Astrocyte (in vitro differentiated cells and primary cell): ENCODE measurements at regions not wholly inside any gene's neighbourhood (a gene's known extent, or its start where the extent isn't known, plus 50 kb on each side); places are given as distances from the start of the nearest gene placed in this dataset.

ENCODE experiments used
- DNase-seq: peaks from one replicate; pipeline ENCODE4 v3.0.0-alpha.2; 2010; ENCODE audit warnings: low read depth
- FAIRE-seq: peaks from 2 replicates; lab custom pipeline; 2011; peaks lifted over from hg19 to GRCh38; lab: Jason Lieb, UNC
- H2AFZ ChIP-seq: 2 replicates; pipeline ENCODE4 v1.6.0; 2012; ENCODE audit warnings: low read depth, low read length, inconsistent platforms
- H3K27ac ChIP-seq: 2 replicates; pipeline ENCODE4 v1.5.1; 2011; ENCODE audit warnings: low read depth, low read length, inconsistent platforms
- H3K27me3 ChIP-seq: 2 replicates; pipeline ENCODE4 v1.6.0; 2011; ENCODE audit warnings: low read length, inconsistent platforms; ENCODE audit not compliant: insufficient read depth
- H3K36me3 ChIP-seq: 2 replicates; pipeline ENCODE4 v1.5.1; 2011; ENCODE audit warnings: low read length, inconsistent platforms; ENCODE audit not compliant: insufficient read depth
- H3K4me1 ChIP-seq: 2 replicates; pipeline ENCODE4 v1.5.1; 2011; ENCODE audit warnings: low read length, inconsistent platforms; ENCODE audit not compliant: insufficient read depth
- H3K4me2 ChIP-seq: 2 replicates; pipeline ENCODE4 v1.6.0; 2012; ENCODE audit warnings: low read length, inconsistent platforms
- H3K4me3 ChIP-seq: 2 replicates; pipeline ENCODE4 v1.5.1; 2011; ENCODE audit warnings: low read depth, mild to moderate bottlenecking, low read length, inconsistent platforms; ENCODE audit not compliant: insufficient read depth
- H3K79me2 ChIP-seq: 2 replicates; pipeline ENCODE4 v1.6.0; 2012; ENCODE audit warnings: mild to moderate bottlenecking, low read length, inconsistent platforms; ENCODE audit not compliant: insufficient read depth
- H3K9ac ChIP-seq: 2 replicates; pipeline ENCODE4 v1.6.0; 2012; ENCODE audit warnings: mild to moderate bottlenecking, low read length, inconsistent platforms
- H3K9me3 ChIP-seq: 2 replicates; pipeline ENCODE4 v1.5.1; 2012; ENCODE audit warnings: low read depth, mild to moderate bottlenecking, low read length, inconsistent platforms; ENCODE audit not compliant: insufficient read depth
- H4K20me1 ChIP-seq: 2 replicates; pipeline ENCODE4 v1.6.0; 2012; ENCODE audit warnings: low read length, inconsistent platforms; ENCODE audit not compliant: insufficient read depth
- H3K27ac Mint-ChIP-seq: one replicate; pipeline ENCODE4 v1.8.0; 2021; ENCODE audit warnings: mild to moderate bottlenecking, mixed read lengths; ENCODE audit not compliant: unreplicated experiment
- H3K27me3 Mint-ChIP-seq: one replicate; pipeline ENCODE4 v1.8.0; 2021; ENCODE audit warnings: low read depth, mixed read lengths; ENCODE audit not compliant: unreplicated experiment
- H3K36me3 Mint-ChIP-seq: one replicate; pipeline ENCODE4 v1.8.0; 2021; ENCODE audit warnings: low read depth, mixed read lengths; ENCODE audit not compliant: unreplicated experiment
- H3K4me1 Mint-ChIP-seq: one replicate; pipeline ENCODE4 v1.8.0; 2021; ENCODE audit warnings: low read depth, mixed read lengths; ENCODE audit not compliant: unreplicated experiment
- H3K4me3 Mint-ChIP-seq: one replicate; pipeline ENCODE4 v1.8.0; 2021; ENCODE audit warnings: mild to moderate bottlenecking, moderate library complexity, mixed read lengths; ENCODE audit not compliant: unreplicated experiment
- H3K9me3 Mint-ChIP-seq: one replicate; pipeline ENCODE4 v1.8.0; 2021; ENCODE audit warnings: mild to moderate bottlenecking, mixed read lengths; ENCODE audit not compliant: unreplicated experiment
- CTCF ChIP-seq: IDR thresholded peaks from 2 replicates; pipeline ENCODE4 v1.5.1; 2011; ENCODE audit warnings: low read depth, mild to moderate bottlenecking, inconsistent platforms, low read length, moderate library complexity; ENCODE audit not compliant: insufficient read depth
- EZH2 ChIP-seq: IDR thresholded peaks from 2 replicates; pipeline ENCODE4 v1.6.1; 2012; ENCODE audit warnings: mild to moderate bottlenecking, low read length, inconsistent platforms; ENCODE audit not compliant: insufficient read depth

GRCh38 chr10:29830531-29831512, 196.1 kb upstream of the SVIL start:
- Histone ChIP-seq H2AFZ (no peak overlapping the region), H3K27ac (no peak overlapping the region), H3K4me3 (no peak overlapping the region), H3K36me3 (no peaks in the 10 kb centered on the region), H3K4me1 (no peaks in the 10 kb centered on the region), H3K9ac (no peak overlapping the region), H4K20me1 (no peaks in the 10 kb centered on the region), H3K79me2 (no peaks in the 10 kb centered on the region), H3K9me3 (peaks cover 5% of the 10 kb centered on the region), H3K4me2 (no peak overlapping the region), H3K27me3 (no peaks in the 10 kb centered on the region)
- Mint-ChIP-seq H3K27me3 (peaks cover 7% of the 10 kb centered on the region), H3K4me1 (peaks cover 12% of the 10 kb centered on the region), H3K4me3 (no peak overlapping the region), H3K36me3 (no peaks in the 10 kb centered on the region), H3K9me3 (peaks cover 18% of the 10 kb centered on the region), H3K27ac (no peak overlapping the region)
- DNase-seq: no peak
- no peak for FAIRE-seq
- TF ChIP-seq EZH2: no peak
- no peak for TF ChIP-seq CTCF

- no peak overlapping the region for H3K27ac Mint-ChIP-seq
- Histone ChIP-seq H3K9me3 (peaks cover 5% of the 10 kb centered on the region), H3K27me3 (no peaks in the 10 kb centered on the region), H3K9ac (no peak overlapping the region), H3K4me3 (no peak overlapping the region), H2AFZ (no peak overlapping the region), H3K36me3 (no peaks in the 10 kb centered on the region), H3K27ac (no peak overlapping the region), H3K4me1 (no peaks in the 10 kb centered on the region), H3K79me2 (no peaks in the 10 kb centered on the region), H3K4me2 (no peak overlapping the region), H4K20me1 (no peaks in the 10 kb centered on the region)
- peaks cover 18% of the 10 kb centered on the region for H3K9me3 Mint-ChIP-seq
- DNase-seq: no peak
- H3K27me3 Mint-ChIP-seq: peaks cover 5% of the 10 kb centered on the region
- no peak for FAIRE-seq
- TF ChIP-seq EZH2 (no peak), CTCF (no peak)
- no peaks in the 10 kb centered on the region for H3K36me3 Mint-ChIP-seq
- H3K4me1 Mint-ChIP-seq: peaks cover 12% of the 10 kb centered on the region
- no peak overlapping the region for H3K4me3 Mint-ChIP-seq
Observed at GRCh38 chr10:29829776-29830175, 195.0 kb upstream of the SVIL start.

GRCh38 chr10:29828956-29829355, 194.2 kb upstream of the SVIL start:
- H3K27ac ChIP-seq: no peak overlapping the region
- H3K27me3 ChIP-seq: no peaks in the 10 kb centered on the region
- Mint-ChIP-seq H3K27me3 (peaks cover 5% of the 10 kb centered on the region), H3K9me3 (peaks cover 18% of the 10 kb centered on the region), H3K27ac (no peak overlapping the region), H3K4me1 (peaks cover 12% of the 10 kb centered on the region), H3K36me3 (no peaks in the 10 kb centered on the region), H3K4me3 (no peak overlapping the region)
- H3K36me3 ChIP-seq: no peaks in the 10 kb centered on the region
- no peak for TF ChIP-seq CTCF
- TF ChIP-seq EZH2: no peak
- H3K9me3 ChIP-seq: peaks cover 5% of the 10 kb centered on the region
- DNase-seq (no peak), FAIRE-seq (no peak)
- no peak overlapping the region for H3K9ac ChIP-seq
- no peaks in the 10 kb centered on the region for H3K79me2 ChIP-seq
- no peaks in the 10 kb centered on the region for H3K4me1 ChIP-seq
- no peak overlapping the region for H2AFZ ChIP-seq
- no peak overlapping the region for H3K4me2 ChIP-seq
- no peak overlapping the region for H3K4me3 ChIP-seq
- H4K20me1 ChIP-seq: no peaks in the 10 kb centered on the region
